ENCODE measurements at regions not wholly inside any gene's neighbourhood (a gene's known extent, or its start where the extent isn't known, plus 50 kb on each side); places are given as distances from the start of the nearest gene placed in this dataset.

GRCh38 chr12:39671898-39672875 lies 52.6 kb upstream of the ABCD2 start:
- TF ChIP-seq CTCF (IDR thresholded peaks at IDR 0.05; ENCODE audit: low read length) (no peak), EZH2 (IDR thresholded peaks at IDR 0.05; ENCODE audit: borderline replicate concordance, low read length) (no peak)

Data from OCI-LY1 (cell line).